H1 (cell line): ENCODE measurements at regions not wholly inside any gene's neighbourhood (a gene's known extent, or its start where the extent isn't known, plus 50 kb on each side); places are given as distances from the start of the nearest gene placed in this dataset.

ENCODE experiments used
- NANOG ChIP-seq: IDR thresholded peaks from 2 replicates; pipeline ENCODE4 v1.6.1; 2011; ENCODE audit warnings: low read length, low read depth, mild to moderate bottlenecking, inconsistent platforms; ENCODE audit not compliant: insufficient read depth, poor library complexity, severe bottlenecking
- PHF8 ChIP-seq: fragments of 200-600 bp; sonication (generic); conservative IDR thresholded peaks from 2 replicates; pipeline ENCODE4 v1.7.1; 2012; ENCODE audit warnings: low read depth, mild to moderate bottlenecking, inconsistent platforms, low read length, moderate library complexity

- TF ChIP-seq NANOG (no peak), PHF8 (no peak)
Observed at GRCh38 chr22:22997988-22998387, 72.3 kb upstream of the GNAZ start (continued).
